ENCODE measurements at regions not wholly inside any gene's neighbourhood (a gene's known extent, or its start where the extent isn't known, plus 50 kb on each side); places are given as distances from the start of the nearest gene placed in this dataset.

- TF ChIP-seq CTCF (IDR thresholded peaks at IDR 0.05): no peak
These were observed 232.5 kb downstream of the GADD45G start for GRCh38 chr9:89837162-89837933.

- no peak for TF ChIP-seq CTCF (IDR thresholded peaks at IDR 0.05)
These were observed 233.1 kb downstream of the GADD45G start for GRCh38 chr9:89837934-89838310.

GRCh38 chr9:89838621-89839020 lies 233.8 kb downstream of the GADD45G start:
- no peak for TF ChIP-seq CTCF (IDR thresholded peaks at IDR 0.05)

- no peak for TF ChIP-seq CTCF (IDR thresholded peaks at IDR 0.05)
These were observed 234.6 kb downstream of the GADD45G start for GRCh38 chr9:89839449-89839848.

- no peak for TF ChIP-seq CTCF (IDR thresholded peaks at IDR 0.05)
These were observed 235.1 kb downstream of the GADD45G start for GRCh38 chr9:89839952-89840351.

GRCh38 chr9:89841456-89841855 lies 236.6 kb downstream of the GADD45G start:
- TF ChIP-seq CTCF (IDR thresholded peaks at IDR 0.05): no peak

GRCh38 chr9:89842267-89842768 lies 237.5 kb downstream of the GADD45G start:
- no peak for TF ChIP-seq CTCF (IDR thresholded peaks at IDR 0.05)
